GM21528 (cell line): ENCODE measurements at regions not wholly inside any gene's neighbourhood (a gene's known extent, or its start where the extent isn't known, plus 50 kb on each side); places are given as distances from the start of the nearest gene placed in this dataset.

ENCODE experiments used
- ATAC-seq: cut with Tn5 transposase; IDR thresholded peaks from one replicate; pipeline ENCODE4 v1.9.1; 2021; ENCODE audit warnings: mild to moderate bottlenecking, moderate library complexity; ENCODE audit not compliant: unreplicated experiment, low FRiP score

DNA sequence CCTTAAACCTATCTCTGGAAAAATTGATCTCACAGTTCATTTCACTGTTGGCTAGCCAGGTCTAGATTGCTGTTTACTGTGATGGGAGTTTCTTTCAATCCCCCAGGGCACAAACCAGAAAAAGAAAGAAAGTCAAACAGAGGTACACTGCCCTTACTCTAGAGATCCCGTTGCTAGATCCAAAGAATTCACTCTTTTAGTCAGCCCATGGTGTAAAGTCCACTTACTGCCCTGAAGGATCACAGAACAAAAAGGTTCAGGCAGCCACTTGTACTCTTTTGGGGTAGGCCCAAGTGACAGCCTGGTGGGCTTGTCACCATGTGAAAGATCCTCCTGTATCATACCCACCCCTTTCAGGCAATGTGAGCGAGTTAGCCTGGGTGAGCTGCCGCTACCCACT, 162.6 kb upstream of the CCDC179 start:
- no peak for ATAC-seq

DNA sequence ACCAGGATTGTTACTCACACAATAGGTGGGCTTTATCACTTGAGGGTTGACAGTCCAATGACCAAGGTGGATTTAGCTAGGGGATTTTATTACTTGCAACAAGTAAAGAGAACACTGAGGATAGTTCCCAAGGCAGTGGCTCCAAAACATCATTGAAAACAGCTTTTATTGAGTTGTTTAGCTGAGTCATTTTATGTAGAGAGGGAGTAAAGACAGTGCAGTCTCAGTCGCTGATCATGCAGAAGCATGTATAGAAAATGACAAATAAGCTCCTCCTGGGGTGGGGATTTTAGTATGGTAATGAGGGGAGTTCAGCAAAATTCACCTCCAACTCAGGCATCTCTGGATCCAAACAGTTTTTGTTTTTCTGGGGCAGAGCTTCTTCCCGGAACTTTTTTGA, 163.0 kb upstream of the CCDC179 start:
- no peak for ATAC-seq

GRCh38 chr11:23041001-23041503, 180.8 kb upstream of the CCDC179 start:
- no peak for ATAC-seq

GRCh38 chr11:23058656-23059055, 198.4 kb upstream of the CCDC179 start:
- no peak for ATAC-seq

GRCh38 chr11:23063276-23063675, 203.0 kb upstream of the CCDC179 start:
- no peak for ATAC-seq

DNA sequence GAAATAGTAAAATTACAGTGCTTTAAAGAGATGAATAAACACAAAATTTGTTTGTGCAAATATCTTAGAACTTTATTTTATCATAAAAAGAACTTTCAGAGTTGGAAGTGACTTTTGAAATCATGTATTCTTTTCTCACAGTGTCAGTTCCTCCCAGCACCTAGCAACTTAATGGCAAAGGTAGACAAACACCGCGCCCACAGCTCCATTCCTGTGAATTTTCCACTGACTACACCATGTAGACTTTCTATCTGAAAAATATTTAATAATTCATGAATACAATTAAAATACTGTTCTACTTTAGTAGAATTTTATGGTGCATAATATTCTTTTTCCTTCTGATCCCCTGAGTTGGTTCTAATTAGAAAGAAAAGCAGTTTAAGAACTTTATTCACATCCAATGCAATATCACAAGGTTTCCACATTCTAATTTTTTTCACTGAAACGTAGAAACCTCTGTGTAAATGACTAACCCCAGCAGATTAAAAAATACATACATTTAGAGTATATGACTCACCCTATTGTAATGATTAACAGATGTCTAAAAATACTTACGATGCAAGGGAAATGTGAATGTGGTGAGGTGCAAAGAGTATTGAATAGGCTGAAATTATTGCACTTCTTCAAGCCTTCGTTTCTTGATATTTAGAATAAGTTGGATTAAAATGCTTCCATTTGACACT, 218.2 kb upstream of the CCDC179 start:
- peak; percentile 78 for ATAC-seq

DNA sequence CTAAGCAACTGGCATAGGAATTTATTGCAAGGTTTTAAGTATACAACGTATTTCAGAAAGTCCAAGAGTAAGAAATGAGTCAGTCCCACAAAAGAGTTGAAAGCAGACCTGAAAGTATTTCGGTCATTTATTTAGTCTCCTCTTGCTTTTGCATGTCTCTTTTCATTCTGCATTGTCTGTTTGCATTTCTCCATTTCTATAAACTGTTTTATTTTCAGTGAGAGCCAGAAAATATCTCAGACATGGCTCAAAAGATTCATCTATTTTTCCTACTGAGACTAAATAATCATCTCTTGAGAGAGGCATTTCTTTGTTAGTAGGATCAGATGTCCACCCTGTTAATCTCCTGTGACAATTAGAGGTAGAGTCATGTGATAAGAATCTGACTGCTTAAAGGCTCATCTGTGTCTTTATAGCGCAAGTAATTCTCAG, 219.1 kb upstream of the CCDC179 start:
- ATAC-seq: peak; percentile 86

- ATAC-seq: no peak
These were observed 227.1 kb upstream of the CCDC179 start for GRCh38 chr11:23087407-23087806.

- ATAC-seq: no peak
These were observed 230.4 kb upstream of the CCDC179 start for GRCh38 chr11:23090659-23091058.

GRCh38 chr11:23095650-23096189, 235.4 kb upstream of the CCDC179 start:
- no peak for ATAC-seq

DNA sequence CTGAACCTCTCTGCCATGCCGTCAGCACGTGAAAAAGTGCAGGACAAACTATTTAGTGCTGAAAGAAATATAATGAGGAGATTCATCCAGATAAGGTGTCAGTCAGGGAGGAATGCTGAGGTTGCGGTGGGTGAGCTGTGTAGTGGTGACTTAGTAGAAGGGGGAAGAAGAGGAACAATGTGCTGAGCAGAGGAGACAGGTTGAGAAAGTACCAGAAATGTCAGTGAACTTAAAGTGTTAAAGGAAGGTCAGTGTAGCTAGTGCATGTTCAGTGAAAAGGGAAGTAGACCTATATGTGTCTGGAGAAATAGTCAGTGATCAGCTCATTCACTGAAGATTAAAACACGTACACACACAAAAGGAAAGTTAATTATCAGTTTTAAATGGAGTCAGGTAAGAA, 237.6 kb upstream of the CCDC179 start:
- no peak for ATAC-seq

- ATAC-seq: no peak
These were observed 239.0 kb upstream of the CCDC179 start for GRCh38 chr11:23099256-23099655.

DNA sequence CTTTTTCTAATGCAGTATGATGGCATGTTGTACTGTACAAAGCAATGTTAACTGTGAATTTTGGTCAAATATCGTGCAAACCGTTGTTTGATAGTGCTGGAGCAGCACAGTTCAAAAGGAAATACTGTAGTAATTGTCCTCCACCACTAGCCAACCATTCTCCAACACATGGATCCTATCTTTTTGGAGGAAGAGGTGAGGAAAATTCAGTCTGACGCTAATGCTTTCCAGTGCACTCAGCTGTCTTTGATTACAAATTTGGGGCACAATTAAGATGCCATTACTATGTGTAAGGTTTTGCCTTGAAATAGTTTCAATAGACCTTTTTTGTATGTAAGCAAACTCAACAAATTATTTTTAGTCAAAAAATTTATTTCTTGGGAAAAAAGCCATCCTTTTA, 240.5 kb upstream of the CCDC179 start:
- no peak for ATAC-seq

DNA sequence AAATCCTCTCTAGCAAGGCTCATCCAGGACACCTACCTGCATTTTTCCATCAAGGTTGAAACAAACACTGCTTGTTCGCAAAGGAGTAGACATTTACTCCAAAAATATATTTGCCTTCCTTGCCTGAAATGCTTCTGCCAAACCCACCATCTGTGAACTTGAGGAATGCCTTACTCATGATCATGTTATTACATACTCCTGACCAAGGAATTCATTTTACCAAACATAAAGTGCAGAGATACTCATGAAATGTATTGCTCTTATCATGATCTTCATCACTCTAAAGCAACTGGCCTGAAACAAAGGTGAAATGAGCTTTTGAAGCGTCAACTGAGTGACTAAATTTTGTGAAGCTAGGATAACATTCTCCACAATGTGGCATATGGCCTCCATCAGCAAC, 243.1 kb upstream of the CCDC179 start:
- ATAC-seq: no peak

DNA sequence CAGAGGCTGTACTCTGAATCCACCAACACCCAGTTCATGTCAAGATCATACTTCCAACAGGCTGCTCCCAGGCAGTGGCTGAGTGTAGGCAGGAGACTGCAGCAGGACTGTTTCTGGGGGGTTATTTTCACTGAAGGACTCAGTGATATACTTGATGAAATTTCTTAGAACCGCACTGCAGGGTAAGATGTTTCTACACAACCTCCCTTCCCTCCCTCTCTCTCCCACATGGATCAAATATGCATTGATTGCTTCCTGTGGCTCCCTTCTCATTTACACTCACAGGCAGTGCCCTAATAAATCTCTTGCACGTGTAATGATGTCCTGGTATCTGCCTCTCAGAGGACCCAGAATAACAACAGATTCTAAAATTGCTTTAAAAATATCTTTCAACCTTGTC, 251.3 kb upstream of the CCDC179 start:
- ATAC-seq: no peak

DNA sequence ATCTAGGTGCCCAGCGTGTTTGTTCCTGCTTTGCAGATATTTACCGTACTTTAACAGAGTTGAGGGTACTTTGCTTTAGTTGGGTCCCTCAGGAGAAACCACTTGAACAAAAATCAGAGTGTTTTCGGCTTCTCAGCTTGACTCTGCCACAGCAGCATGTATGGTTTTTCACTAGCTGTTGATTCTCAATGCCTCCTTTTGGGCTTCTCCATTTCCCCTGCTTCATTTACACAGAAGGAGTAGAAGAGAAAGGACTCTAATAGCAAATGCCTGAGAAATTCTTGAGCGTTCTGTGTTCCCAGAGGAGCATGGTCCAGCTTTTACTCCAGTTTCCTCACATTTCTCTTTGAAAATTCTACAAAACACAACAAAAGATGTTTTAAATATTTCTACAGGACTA, 252.1 kb upstream of the CCDC179 start:
- ATAC-seq: no peak

DNA sequence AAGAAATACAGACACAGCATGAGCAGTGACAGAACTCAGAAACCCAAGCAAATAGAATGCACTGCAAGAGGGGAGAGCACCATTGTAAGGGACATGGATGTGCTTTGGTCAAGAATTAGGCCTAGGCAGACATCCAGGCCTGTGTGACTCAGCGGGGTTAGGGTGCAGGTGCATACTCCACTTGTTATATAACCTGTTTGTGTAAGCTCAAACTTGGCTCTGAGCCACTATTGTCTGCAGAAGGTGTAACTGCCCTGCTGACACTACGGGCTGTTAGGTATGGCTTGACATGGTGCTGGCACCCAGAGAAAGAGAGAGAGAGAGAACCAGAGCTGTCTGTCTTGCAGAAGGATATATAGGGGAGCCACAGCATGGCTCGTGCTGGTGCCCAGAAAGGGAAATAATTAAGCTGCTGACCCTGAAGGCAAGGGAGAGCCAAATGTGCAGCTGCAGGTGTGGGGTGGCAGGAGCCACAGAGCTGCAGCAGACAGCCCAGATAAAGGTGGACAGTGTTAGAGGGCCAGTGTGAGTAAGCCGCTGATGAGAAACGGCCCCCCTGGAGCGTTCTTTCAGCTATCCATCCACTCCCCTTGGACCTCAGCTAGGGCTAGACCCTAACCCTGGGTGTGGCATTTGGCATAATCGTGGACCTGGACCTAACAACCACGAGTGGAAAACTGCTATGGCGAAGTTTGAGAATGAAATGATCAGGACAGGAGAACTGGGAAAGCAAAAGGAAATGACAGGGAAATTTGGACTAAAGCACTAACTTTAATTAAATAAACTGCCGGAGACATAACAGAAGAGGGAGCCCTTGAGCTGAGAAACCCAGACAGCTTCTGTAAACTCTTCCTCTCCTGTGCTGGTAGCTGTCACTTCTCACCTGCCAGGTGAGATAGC, 253.0 kb upstream of the CCDC179 start:
- ATAC-seq: no peak

GRCh38 chr11:23113887-23114216, 253.6 kb upstream of the CCDC179 start:
- ATAC-seq: no peak

- ATAC-seq: no peak
These were observed 263.5 kb upstream of the CCDC179 start for GRCh38 chr11:23123753-23124152.

- no peak for ATAC-seq
These were observed 264.0 kb upstream of the CCDC179 start for GRCh38 chr11:23124249-23124648.

GRCh38 chr11:23124996-23125395, 264.7 kb upstream of the CCDC179 start:
- ATAC-seq: no peak

DNA sequence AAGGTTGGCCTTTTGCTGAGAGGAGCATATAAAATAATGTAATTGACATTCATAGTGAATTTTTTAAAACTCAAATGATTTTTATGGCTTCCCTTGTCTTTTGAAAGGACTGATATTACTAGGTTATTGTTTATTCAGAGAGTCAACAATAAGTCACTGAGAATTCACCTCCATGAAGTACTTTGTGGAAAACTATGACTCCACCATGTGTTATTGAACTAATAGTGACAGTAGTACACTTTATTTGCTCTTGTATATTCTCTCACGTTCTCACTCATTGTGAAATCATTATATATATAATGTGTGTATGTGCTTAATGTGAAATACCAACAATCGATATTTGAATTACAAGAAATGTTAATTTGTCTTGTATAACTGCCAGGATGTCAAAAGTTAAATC, 267.4 kb upstream of the CCDC179 start:
- no peak for ATAC-seq
